SK-N-SH (cell line): ENCODE measurements at regions not wholly inside any gene's neighbourhood (a gene's known extent, or its start where the extent isn't known, plus 50 kb on each side); places are given as distances from the start of the nearest gene placed in this dataset.
"Not testable (repeated sequence)": the region's sequence is repeated elsewhere in the genome, so short reads cannot be mapped to it uniquely, and the experiment has no call there.

ENCODE experiments used
- CTCF ChIA-PET: fragments of 300-600, 350-600 bp; formaldehyde crosslinking; extraction: SDS; loops from one replicate; lab custom pipeline; 2021; lab: Yijun Ruan, JAX
- POLR2A ChIA-PET: fragments of 350-600 bp; sonication (Branson Sonifier 250); formaldehyde crosslinking; extraction: SDS; loops from one replicate; lab custom pipeline; 2020; ENCODE audit warnings: antibody characterized with exemption, inconsistent platforms; lab: Yijun Ruan, JAX
- DNase-seq: peaks from one replicate; pipeline ENCODE4 v3.0.0; 2012
- H2AFZ ChIP-seq: fragments of 200-600 bp; sonication (generic); 2 replicates; pipeline ENCODE4 v1.8.1; 2016; ENCODE audit warnings: antibody characterized with exemption, mild to moderate bottlenecking, low read depth
- H3F3A ChIP-seq: fragments of 200-600 bp; sonication (generic); replicated peaks from 2 replicates; pipeline ENCODE3; 2016; ENCODE audit warnings: antibody characterized with exemption, mild to moderate bottlenecking; ENCODE audit not compliant: insufficient read depth
- H3K27ac ChIP-seq, 2 experiments: fragments of 200-500 bp in 1 of 2; fragments of 200-600 bp in 1 of 2; sonication (Bioruptor generic) in 1 of 2; sonication (generic), shearing (Covaris generic) in 1 of 2; 2 replicates each; pipeline versions ENCODE4 v1.5.1 to v1.6.1; 2014 to 2016; ENCODE audit warnings: low read depth in 2 of 2, inconsistent platforms in 1 of 2, low read length in 1 of 2, mild to moderate bottlenecking in 1 of 2, mixed read lengths in 1 of 2
- H3K27me3 ChIP-seq: fragments of 200-600 bp; sonication (generic), shearing (Covaris generic); 2 replicates; pipeline ENCODE4 v1.6.1; 2016; ENCODE audit warnings: mixed run types; ENCODE audit not compliant: insufficient read depth
- H3K36me3 ChIP-seq, 2 experiments: fragments of 200-500 bp in 1 of 2; fragments of 200-600 bp in 1 of 2; sonication (Bioruptor generic) in 1 of 2; sonication (generic) in 1 of 2; replicated peaks in 1 of 2; 2 replicates each; pipeline versions ENCODE3 to v1.5.1; 2014 to 2016; ENCODE audit warnings: low read length in 1 of 2, mild to moderate bottlenecking in 1 of 2; ENCODE audit not compliant: insufficient read depth in 2 of 2, control insufficient read depth in 1 of 2
- H3K4me1 ChIP-seq, 2 experiments: fragments of 200-500 bp in 1 of 2; fragments of 200-600 bp in 1 of 2; sonication (Bioruptor generic) in 1 of 2; sonication (generic), shearing (Covaris generic) in 1 of 2; 2 replicates each; pipeline versions ENCODE4 v1.5.1 to v1.6.1; 2014 to 2016; ENCODE audit warnings: low read depth in 1 of 2, low read length in 1 of 2, mixed run types in 1 of 2; ENCODE audit not compliant: insufficient read depth in 2 of 2, control insufficient read depth in 1 of 2
- H3K4me2 ChIP-seq: fragments of 200-600 bp; sonication (generic), shearing (Covaris generic); 2 replicates; pipeline ENCODE4 v1.6.1; 2017; ENCODE audit warnings: mixed run types
- H3K4me3 ChIP-seq, 2 experiments: fragments of 200-500 bp in 1 of 2; fragments of 200-600 bp in 1 of 2; sonication (Bioruptor generic) in 1 of 2; sonication (generic), shearing (Covaris generic) in 1 of 2; 2 replicates each; pipeline versions ENCODE4 v1.5.1 to v1.8.1; 2014 to 2016; ENCODE audit warnings: low read depth in 2 of 2, inconsistent platforms in 1 of 2, low read length in 1 of 2, mild to moderate bottlenecking in 1 of 2, mixed read lengths in 1 of 2, moderate library complexity in 1 of 2
- H3K79me2 ChIP-seq: fragments of 200-600 bp; sonication (generic); 2 replicates; pipeline ENCODE4 v1.8.1; 2017; ENCODE audit warnings: mild to moderate bottlenecking; ENCODE audit not compliant: insufficient read depth
- H3K9ac ChIP-seq: fragments of 200-600 bp; sonication (generic); 2 replicates; pipeline ENCODE4 v1.6.1; 2017; ENCODE audit warnings: mixed run types
- H3K9me2 ChIP-seq: fragments of 200-600 bp; sonication (generic); 2 replicates; pipeline ENCODE4 v1.6.1; 2017; ENCODE audit warnings: mixed run types
- H3K9me3 ChIP-seq: fragments of 200-600 bp; sonication (generic); 2 replicates; pipeline ENCODE4 v1.6.1; 2017; ENCODE audit warnings: mixed run types, mild to moderate bottlenecking, moderate library complexity
- H4K20me1 ChIP-seq: fragments of 200-600 bp; sonication (generic); 2 replicates; pipeline ENCODE4 v1.6.1; 2017; ENCODE audit warnings: mild to moderate bottlenecking, mixed run types; ENCODE audit not compliant: insufficient read depth
- CHD2 ChIP-seq: fragments of 150-350 bp; IDR thresholded peaks from 2 replicates; pipeline ENCODE4 v1.6.1; 2018; ENCODE audit warnings: low read length; ENCODE audit not compliant: partially characterized antibody
- FOSL2 ChIP-seq: IDR thresholded peaks from 2 replicates; pipeline ENCODE4 v1.4.0; 2012; ENCODE audit warnings: low read depth, mild to moderate bottlenecking, moderate library complexity, borderline replicate concordance
- FOXJ3 ChIP-seq: sonication (generic); formaldehyde crosslinking; IDR thresholded peaks from 2 replicates; pipeline ENCODE4 v1.5.1; 2020; ENCODE audit warnings: mild to moderate bottlenecking, missing genetic modification reagents
- FOXM1 ChIP-seq: IDR thresholded peaks from 2 replicates; pipeline ENCODE4 v1.4.0; 2012; ENCODE audit warnings: low read depth, mild to moderate bottlenecking
- GATA2 ChIP-seq: sonication (generic); formaldehyde crosslinking; IDR thresholded peaks from 2 replicates; pipeline ENCODE4 v1.5.0; 2020; ENCODE audit warnings: mild to moderate bottlenecking, missing genetic modification reagents
- IRF3 ChIP-seq: fragments of 150-350 bp; IDR thresholded peaks from 2 replicates; pipeline ENCODE4 v1.6.1; 2016; ENCODE audit warnings: mild to moderate bottlenecking, low read depth, low read length
- RXRA ChIP-seq: IDR thresholded peaks from 2 replicates; pipeline ENCODE4 v1.4.0; 2012; ENCODE audit warnings: low read depth, mild to moderate bottlenecking, borderline replicate concordance
- TAF1 ChIP-seq: IDR thresholded peaks from 2 replicates; pipeline ENCODE4 v1.6.1; 2012; ENCODE audit warnings: low read depth, mild to moderate bottlenecking, low read length, moderate library complexity, borderline replicate concordance
- TEAD4 ChIP-seq: IDR thresholded peaks from 2 replicates; pipeline ENCODE4 v1.4.0; 2012; ENCODE audit warnings: mild to moderate bottlenecking, borderline replicate concordance; ENCODE audit not compliant: insufficient read depth
- USF2 ChIP-seq: fragments of 150-350 bp; IDR thresholded peaks from 2 replicates; pipeline ENCODE4 v1.6.1; 2017; ENCODE audit warnings: antibody characterized with exemption, low read length, low read depth, borderline replicate concordance
- YY1 ChIP-seq: IDR thresholded peaks from 2 replicates; pipeline ENCODE4 v1.4.0; 2012; ENCODE audit warnings: low read depth, mild to moderate bottlenecking
- WGBS: methylation state at CpG from one replicate; pipeline ENCODE4 v1.1.6; 2017; ENCODE audit warnings: low lambda C conversion rate; 5-methylcytosine and 5-hydroxymethylcytosine counted together
- TF ChIP-seq, protein P1 (sequence below): IDR thresholded peaks from 2 replicates; pipeline ENCODE4; 2012

GRCh38 chr2:67329951-67330350, 67.2 kb upstream of the ETAA1 start:
- H4K20me1 ChIP-seq: no peaks in the 10 kb centered on the region
- no peaks in the 10 kb centered on the region for H3F3A ChIP-seq
- no peak overlapping the region for H3K4me2 ChIP-seq
- POLR2A ChIA-PET: no interaction called here
- H3K9me2 ChIP-seq: no peaks in the 10 kb centered on the region
- DNase-seq: no peak
- H3K36me3 ChIP-seq: no peaks in the 10 kb centered on the region
- no peaks in the 10 kb centered on the region for H3K79me2 ChIP-seq
- H3K4me1 ChIP-seq: peaks cover 0 to 9% of the 10 kb centered on the region in 2 experiments; a peak in 2 of 4 replicates
- TF ChIP-seq GATA2 (CRISPR knock-in tag): no peak
- TF ChIP-seq TEAD4: no peak
- TF ChIP-seq, protein P1, sequence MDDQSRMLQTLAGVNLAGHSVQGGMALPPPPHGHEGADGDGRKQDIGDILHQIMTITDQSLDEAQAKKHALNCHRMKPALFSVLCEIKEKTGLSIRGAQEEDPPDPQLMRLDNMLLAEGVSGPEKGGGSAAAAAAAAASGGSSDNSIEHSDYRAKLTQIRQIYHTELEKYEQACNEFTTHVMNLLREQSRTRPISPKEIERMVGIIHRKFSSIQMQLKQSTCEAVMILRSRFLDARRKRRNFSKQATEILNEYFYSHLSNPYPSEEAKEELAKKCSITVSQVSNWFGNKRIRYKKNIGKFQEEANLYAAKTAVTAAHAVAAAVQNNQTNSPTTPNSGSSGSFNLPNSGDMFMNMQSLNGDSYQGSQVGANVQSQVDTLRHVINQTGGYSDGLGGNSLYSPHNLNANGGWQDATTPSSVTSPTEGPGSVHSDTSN: no peak
- no peak for TF ChIP-seq CHD2
- no peak overlapping the region for H3K27ac ChIP-seq
- H2AFZ ChIP-seq: no peak overlapping the region
- no peak overlapping the region for H3K9ac ChIP-seq
- no peaks in the 10 kb centered on the region for H3K9me3 ChIP-seq
- H3K4me3 ChIP-seq: no peak overlapping the region
- H3K27me3 ChIP-seq: no peaks in the 10 kb centered on the region
- CTCF ChIA-PET: no interaction called here

GRCh38 chr2:67331419-67332086, 65.6 kb upstream of the ETAA1 start:
- H4K20me1 ChIP-seq, DNase-seq, H3K79me2 ChIP-seq, H3K36me3 ChIP-seq, CTCF ChIA-PET, H2AFZ ChIP-seq, H3K4me3 ChIP-seq, H3F3A ChIP-seq, H3K9me3 ChIP-seq, H3K4me1 ChIP-seq, H3K27me3 ChIP-seq, H3K27ac ChIP-seq, POLR2A ChIA-PET, H3K4me2 ChIP-seq, H3K9ac ChIP-seq, H3K9me2 ChIP-seq: not testable (repeated sequence)
- WGBS: 80% methylated on average over 9 of the region's 9 CpGs

- Histone ChIP-seq H3K9me3 (0 out of 2 replicates have a peak, but pooled peaks cover 4% of the 10 kb centered on the region), H3K4me2 (no peak overlapping the region), H3K4me3 (no peak overlapping the region), H3K27ac (no peak overlapping the region), H3K79me2 (no peaks in the 10 kb centered on the region), H3F3A (no peaks in the 10 kb centered on the region), H3K9me2 (no peaks in the 10 kb centered on the region), H3K36me3 (no peaks in the 10 kb centered on the region), H4K20me1 (no peaks in the 10 kb centered on the region), H3K4me1 (no peaks in the 10 kb centered on the region), H3K27me3 (no peaks in the 10 kb centered on the region), H3K9ac (no peak overlapping the region), H2AFZ (no peak overlapping the region)
- 62% methylated on average over 2 of the region's 2 CpGs for WGBS
- POLR2A ChIA-PET: no interaction called here
- TF ChIP-seq IRF3 (no peak), FOSL2 (no peak), RXRA (no peak), TAF1 (no peak), USF2 (no peak), YY1 (no peak), FOXJ3 (no peak), FOXM1 (no peak)
- CTCF ChIA-PET: no interaction called here
- no peak for DNase-seq
These were observed 59.2 kb upstream of the ETAA1 start for GRCh38 chr2:67337903-67338302.
